Activated T-helper 17 cell treated with anti-CD3 and anti-CD28 coated beads, Interleukin-2, amount 50 U/mL, for 72 hours (primary cell): ENCODE measurements at regions not wholly inside any gene's neighbourhood (a gene's known extent, or its start where the extent isn't known, plus 50 kb on each side); places are given as distances from the start of the nearest gene placed in this dataset.

ENCODE experiments used
- ATAC-seq: fragments of 150-1000 bp; cut with Tn5 transposase; replicated peaks from 2 replicates; pipeline ENCODE4 v1.10.0; 2021; ENCODE audit warnings: mild to moderate bottlenecking, moderate library complexity
- H3K27ac Mint-ChIP-seq: one replicate; pipeline ENCODE4 v1.8.0; 2022; ENCODE audit warnings: mixed read lengths
- H3K27me3 Mint-ChIP-seq: one replicate; pipeline ENCODE4 v1.8.0; 2022; ENCODE audit warnings: mixed read lengths
- H3K36me3 Mint-ChIP-seq: one replicate; pipeline ENCODE4 v1.8.0; 2022; ENCODE audit warnings: low read depth, mild to moderate bottlenecking, mixed read lengths
- H3K4me1 Mint-ChIP-seq: one replicate; pipeline ENCODE4 v1.8.0; 2022; ENCODE audit warnings: mixed read lengths
- H3K4me3 Mint-ChIP-seq: one replicate; pipeline ENCODE4 v1.8.0; 2022; ENCODE audit warnings: mild to moderate bottlenecking, mixed read lengths
- H3K9me3 Mint-ChIP-seq: one replicate; pipeline ENCODE4 v1.8.0; 2022; ENCODE audit warnings: mixed read lengths

GRCh38 chr2:133676392-133677130 lies 108.3 kb upstream of the NCKAP5 start:
- ATAC-seq = no peak
- no peaks in the 10 kb centered on the region for H3K4me1 Mint-ChIP-seq
- H3K27ac Mint-ChIP-seq = no peak overlapping the region
- H3K9me3 Mint-ChIP-seq = no peaks in the 10 kb centered on the region
- H3K27me3 Mint-ChIP-seq = peaks cover 6% of the 10 kb centered on the region
- no peaks in the 10 kb centered on the region for H3K36me3 Mint-ChIP-seq
- no peak overlapping the region for H3K4me3 Mint-ChIP-seq

- peaks cover 6% of the 10 kb centered on the region for H3K27me3 Mint-ChIP-seq
- no peak for ATAC-seq
- no peaks in the 10 kb centered on the region for H3K4me1 Mint-ChIP-seq
- H3K36me3 Mint-ChIP-seq = no peaks in the 10 kb centered on the region
- no peak overlapping the region for H3K4me3 Mint-ChIP-seq
- H3K27ac Mint-ChIP-seq = no peak overlapping the region
- no peaks in the 10 kb centered on the region for H3K9me3 Mint-ChIP-seq
Measured at GRCh38 chr2:133680343-133681049, 112.2 kb upstream of the NCKAP5 start.

GRCh38 chr2:133682347-133682746 lies 114.1 kb upstream of the NCKAP5 start:
- ATAC-seq = no peak

GRCh38 chr2:133682906-133683305 lies 114.6 kb upstream of the NCKAP5 start:
- Mint-ChIP-seq H3K4me1 (no peaks in the 10 kb centered on the region), H3K27ac (no peak overlapping the region), H3K27me3 (peaks cover 4% of the 10 kb centered on the region), H3K4me3 (no peak overlapping the region), H3K9me3 (no peaks in the 10 kb centered on the region), H3K36me3 (no peaks in the 10 kb centered on the region)
- ATAC-seq = no peak

More at GRCh38 chr2:133682347-133682746, 114.1 kb upstream of the NCKAP5 start:
- H3K27me3 Mint-ChIP-seq = peaks cover 4% of the 10 kb centered on the region
- no peak overlapping the region for H3K27ac Mint-ChIP-seq
- H3K4me3 Mint-ChIP-seq = no peak overlapping the region
- H3K4me1 Mint-ChIP-seq = no peaks in the 10 kb centered on the region
- no peaks in the 10 kb centered on the region for H3K36me3 Mint-ChIP-seq
- H3K9me3 Mint-ChIP-seq = no peaks in the 10 kb centered on the region

GRCh38 chr2:133685636-133686215 lies 117.5 kb upstream of the NCKAP5 start:
- Mint-ChIP-seq H3K9me3 (no peaks in the 10 kb centered on the region), H3K36me3 (no peaks in the 10 kb centered on the region), H3K4me3 (no peak overlapping the region), H3K27ac (no peak overlapping the region), H3K4me1 (no peaks in the 10 kb centered on the region), H3K27me3 (peaks cover 4% of the 10 kb centered on the region)
- ATAC-seq = no peak

- Mint-ChIP-seq H3K27ac (no peak overlapping the region), H3K9me3 (peaks cover 12% of the 10 kb centered on the region), H3K36me3 (no peaks in the 10 kb centered on the region), H3K27me3 (peaks cover 4% of the 10 kb centered on the region), H3K4me3 (no peak overlapping the region), H3K4me1 (no peaks in the 10 kb centered on the region)
- ATAC-seq = no peak
Measured at GRCh38 chr2:133690780-133691179, 122.5 kb upstream of the NCKAP5 start.

GRCh38 chr2:133691336-133691735 lies 123.1 kb upstream of the NCKAP5 start:
- Mint-ChIP-seq H3K27me3 (peaks cover 4% of the 10 kb centered on the region), H3K36me3 (no peaks in the 10 kb centered on the region), H3K27ac (no peak overlapping the region), H3K4me3 (no peak overlapping the region), H3K4me1 (no peaks in the 10 kb centered on the region), H3K9me3 (peaks cover 12% of the 10 kb centered on the region)
- no peak for ATAC-seq

- no peak overlapping the region for H3K4me3 Mint-ChIP-seq
- no peaks in the 10 kb centered on the region for H3K4me1 Mint-ChIP-seq
- no peak for ATAC-seq
- no peaks in the 10 kb centered on the region for H3K36me3 Mint-ChIP-seq
- H3K27ac Mint-ChIP-seq = no peak overlapping the region
- peaks cover 4% of the 10 kb centered on the region for H3K9me3 Mint-ChIP-seq
- H3K27me3 Mint-ChIP-seq = peaks cover 18% of the 10 kb centered on the region
Measured at GRCh38 chr2:133705287-133705686, 137.0 kb upstream of the NCKAP5 start.

GRCh38 chr2:133710613-133711012 lies 142.3 kb upstream of the NCKAP5 start:
- no peaks in the 10 kb centered on the region for H3K4me1 Mint-ChIP-seq
- no peaks in the 10 kb centered on the region for H3K36me3 Mint-ChIP-seq
- H3K27me3 Mint-ChIP-seq = peaks cover 14% of the 10 kb centered on the region
- H3K4me3 Mint-ChIP-seq = no peak overlapping the region
- ATAC-seq = no peak
- H3K27ac Mint-ChIP-seq = no peak overlapping the region
- peaks cover 4% of the 10 kb centered on the region for H3K9me3 Mint-ChIP-seq

- no peak overlapping the region for H3K27ac Mint-ChIP-seq
- H3K9me3 Mint-ChIP-seq = peaks cover 4% of the 10 kb centered on the region
- ATAC-seq = no peak
- H3K4me3 Mint-ChIP-seq = no peak overlapping the region
- no peaks in the 10 kb centered on the region for H3K4me1 Mint-ChIP-seq
- H3K27me3 Mint-ChIP-seq = peaks cover 14% of the 10 kb centered on the region
- no peaks in the 10 kb centered on the region for H3K36me3 Mint-ChIP-seq
Measured at GRCh38 chr2:133711201-133711600, 142.9 kb upstream of the NCKAP5 start.

- no peaks in the 10 kb centered on the region for H3K36me3 Mint-ChIP-seq
- ATAC-seq = no peak
- peaks cover 12% of the 10 kb centered on the region for H3K27me3 Mint-ChIP-seq
- no peak overlapping the region for H3K27ac Mint-ChIP-seq
- H3K9me3 Mint-ChIP-seq = peaks cover 4% of the 10 kb centered on the region
- no peak overlapping the region for H3K4me3 Mint-ChIP-seq
- H3K4me1 Mint-ChIP-seq = no peaks in the 10 kb centered on the region
Measured at GRCh38 chr2:133711806-133712205, 143.5 kb upstream of the NCKAP5 start.

GRCh38 chr2:133712369-133712768 lies 144.1 kb upstream of the NCKAP5 start:
- peaks cover 11% of the 10 kb centered on the region for H3K27me3 Mint-ChIP-seq
- no peak overlapping the region for H3K27ac Mint-ChIP-seq
- peaks cover 4% of the 10 kb centered on the region for H3K9me3 Mint-ChIP-seq
- no peaks in the 10 kb centered on the region for H3K4me1 Mint-ChIP-seq
- no peaks in the 10 kb centered on the region for H3K36me3 Mint-ChIP-seq
- H3K4me3 Mint-ChIP-seq = no peak overlapping the region
- no peak for ATAC-seq

- Mint-ChIP-seq H3K27me3 (peaks cover 11% of the 10 kb centered on the region), H3K4me1 (no peaks in the 10 kb centered on the region), H3K27ac (no peak overlapping the region), H3K4me3 (no peak overlapping the region), H3K36me3 (no peaks in the 10 kb centered on the region), H3K9me3 (peaks cover 4% of the 10 kb centered on the region)
- ATAC-seq = no peak
Measured at GRCh38 chr2:133713049-133713580, 144.9 kb upstream of the NCKAP5 start.

- Mint-ChIP-seq H3K27me3 (peaks cover 12% of the 10 kb centered on the region), H3K27ac (no peak overlapping the region), H3K36me3 (no peaks in the 10 kb centered on the region), H3K4me1 (no peaks in the 10 kb centered on the region), H3K4me3 (no peak overlapping the region), H3K9me3 (no peaks in the 10 kb centered on the region)
- ATAC-seq = no peak
Measured at GRCh38 chr2:133716166-133716565, 147.9 kb upstream of the NCKAP5 start.

GRCh38 chr2:133717497-133717896 lies 149.2 kb upstream of the NCKAP5 start:
- Mint-ChIP-seq H3K27me3 (peaks cover 10% of the 10 kb centered on the region), H3K27ac (no peak overlapping the region), H3K4me3 (no peak overlapping the region), H3K36me3 (no peaks in the 10 kb centered on the region), H3K4me1 (no peaks in the 10 kb centered on the region), H3K9me3 (no peaks in the 10 kb centered on the region)
- no peak for ATAC-seq
